Coronary artery (tissue), 2 donors: ENCODE measurements at regions not wholly inside any gene's neighbourhood (a gene's known extent, or its start where the extent isn't known, plus 50 kb on each side); places are given as distances from the start of the nearest gene placed in this dataset.
A peak's percentile ranks its signal among the peaks of the same experiment; 100 is the strongest.

Experiments
- DNase-seq: peaks from one replicate; pipeline ENCODE4 v3.0.0-alpha.2; 2017; ENCODE audit warnings: low spot score
- H3K27ac ChIP-seq, 2 donors: fragments of 200-600 bp; sonication (generic); one replicate each; pipeline ENCODE4 v1.5.1; 2016 to 2019
- H3K4me3 ChIP-seq: fragments of 200-600 bp; sonication (generic); 2 replicates; pipeline ENCODE4 v1.5.1; 2016; ENCODE audit warnings: mild to moderate bottlenecking, moderate library complexity
- TF ChIP-seq, protein P1 (sequence below): fragments of 200-600 bp; sonication (generic); IDR thresholded peaks from one replicate; pipeline ENCODE4 v1.5.1; 2019; ENCODE audit warnings: antibody characterized with exemption

DNA sequence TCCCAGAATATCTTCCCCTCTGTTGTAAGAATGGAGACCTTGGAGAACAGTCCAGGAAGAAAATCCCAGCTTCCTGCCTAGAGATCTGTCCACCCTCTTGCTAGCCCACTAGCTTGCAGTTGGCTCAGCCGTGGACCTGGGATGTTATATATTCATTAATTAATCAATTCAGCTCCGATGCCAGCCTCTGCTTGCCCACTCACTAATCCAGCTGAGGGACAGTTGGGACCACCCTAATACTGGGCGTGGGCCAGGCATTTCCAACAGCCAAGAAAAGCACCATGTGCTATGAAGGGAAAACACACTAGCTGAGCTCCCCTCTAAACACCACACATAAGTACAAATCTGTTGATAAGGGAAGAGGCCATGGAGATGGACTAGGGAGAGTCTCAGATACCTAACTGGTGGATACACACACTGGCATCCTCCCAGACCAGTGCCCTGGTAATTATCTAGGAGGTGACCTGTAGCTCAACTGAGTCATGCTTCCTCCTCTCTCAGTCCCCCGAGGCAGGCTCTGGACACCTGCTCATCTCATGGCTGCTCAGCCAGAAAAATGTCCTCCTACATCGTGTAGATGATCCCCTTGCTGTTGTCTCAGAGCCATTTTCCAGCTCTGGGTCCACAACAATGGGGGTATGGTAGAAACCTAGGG, 78.9 kb downstream of the ANKRD60 start:
- no peak for DNase-seq
- H3K4me3 ChIP-seq, result no peak overlapping the region
- TF ChIP-seq, protein P1, sequence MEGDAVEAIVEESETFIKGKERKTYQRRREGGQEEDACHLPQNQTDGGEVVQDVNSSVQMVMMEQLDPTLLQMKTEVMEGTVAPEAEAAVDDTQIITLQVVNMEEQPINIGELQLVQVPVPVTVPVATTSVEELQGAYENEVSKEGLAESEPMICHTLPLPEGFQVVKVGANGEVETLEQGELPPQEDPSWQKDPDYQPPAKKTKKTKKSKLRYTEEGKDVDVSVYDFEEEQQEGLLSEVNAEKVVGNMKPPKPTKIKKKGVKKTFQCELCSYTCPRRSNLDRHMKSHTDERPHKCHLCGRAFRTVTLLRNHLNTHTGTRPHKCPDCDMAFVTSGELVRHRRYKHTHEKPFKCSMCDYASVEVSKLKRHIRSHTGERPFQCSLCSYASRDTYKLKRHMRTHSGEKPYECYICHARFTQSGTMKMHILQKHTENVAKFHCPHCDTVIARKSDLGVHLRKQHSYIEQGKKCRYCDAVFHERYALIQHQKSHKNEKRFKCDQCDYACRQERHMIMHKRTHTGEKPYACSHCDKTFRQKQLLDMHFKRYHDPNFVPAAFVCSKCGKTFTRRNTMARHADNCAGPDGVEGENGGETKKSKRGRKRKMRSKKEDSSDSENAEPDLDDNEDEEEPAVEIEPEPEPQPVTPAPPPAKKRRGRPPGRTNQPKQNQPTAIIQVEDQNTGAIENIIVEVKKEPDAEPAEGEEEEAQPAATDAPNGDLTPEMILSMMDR, result no peak
- H3K27ac ChIP-seq, result no peak overlapping the region

DNA sequence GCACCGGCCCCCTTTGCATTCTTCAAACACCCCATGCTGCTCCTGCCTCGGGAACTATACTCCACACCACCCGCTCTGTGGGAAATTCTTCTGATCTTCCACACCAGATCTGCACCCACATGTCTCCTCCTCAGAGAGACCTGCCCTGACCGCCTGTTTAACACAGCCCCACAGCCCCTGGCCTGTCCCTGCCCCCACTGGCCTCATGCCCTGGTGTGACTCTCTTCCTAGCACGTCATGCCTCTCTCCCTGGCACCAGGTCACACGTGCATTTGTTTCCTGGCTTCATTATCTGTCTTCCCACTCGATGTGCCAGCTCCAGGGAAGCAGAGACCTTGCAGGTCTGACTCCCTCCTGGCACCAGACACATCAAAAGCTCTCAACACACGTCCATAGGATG, 79.6 kb downstream of the ANKRD60 start:
- DNase-seq, result no peak
- no peak overlapping the region for H3K27ac ChIP-seq
- H3K4me3 ChIP-seq, result no peak overlapping the region
- TF ChIP-seq, protein P1, result no peak

DNA sequence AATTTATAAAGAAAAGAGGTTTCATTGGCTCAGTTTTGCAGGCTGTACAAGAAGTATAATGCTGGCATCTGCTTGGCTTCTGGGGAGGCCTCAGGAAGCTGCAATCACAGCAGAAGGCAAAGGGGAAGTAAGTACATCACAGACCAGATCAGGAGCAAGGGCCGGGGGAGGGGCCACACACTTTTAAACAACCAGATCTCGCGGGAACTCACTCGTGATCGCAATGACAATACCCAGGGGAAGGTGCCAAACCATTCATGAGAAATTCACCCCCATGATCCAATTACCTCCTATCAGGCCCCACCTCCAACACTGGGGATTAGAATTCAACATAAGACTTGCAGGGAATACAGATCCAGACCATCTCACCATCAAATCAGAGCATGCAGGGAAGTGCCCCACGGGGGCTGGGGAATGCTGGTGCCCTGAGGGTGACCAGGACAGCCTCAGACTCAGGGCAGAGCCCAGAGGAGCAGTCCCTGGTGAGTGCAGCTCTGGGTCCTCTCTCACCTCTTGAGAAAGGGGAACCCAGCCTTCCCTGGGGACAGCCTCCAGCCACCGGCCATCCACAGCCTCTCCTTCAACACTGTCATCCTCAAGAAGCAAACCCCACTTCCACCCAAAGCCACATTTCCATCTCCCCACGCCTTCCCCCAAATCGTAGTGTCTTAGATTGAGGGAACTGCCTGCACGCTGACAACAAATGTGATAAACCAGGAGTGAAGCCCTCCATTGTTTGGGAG, 80.7 kb downstream of the ANKRD60 start:
- TF ChIP-seq, protein P1, result no peak
- DNase-seq, result no peak
- H3K27ac ChIP-seq, result peak overlapping the region in 1 of 2 donors; percentile 59
- H3K4me3 ChIP-seq, result no peak overlapping the region

DNA sequence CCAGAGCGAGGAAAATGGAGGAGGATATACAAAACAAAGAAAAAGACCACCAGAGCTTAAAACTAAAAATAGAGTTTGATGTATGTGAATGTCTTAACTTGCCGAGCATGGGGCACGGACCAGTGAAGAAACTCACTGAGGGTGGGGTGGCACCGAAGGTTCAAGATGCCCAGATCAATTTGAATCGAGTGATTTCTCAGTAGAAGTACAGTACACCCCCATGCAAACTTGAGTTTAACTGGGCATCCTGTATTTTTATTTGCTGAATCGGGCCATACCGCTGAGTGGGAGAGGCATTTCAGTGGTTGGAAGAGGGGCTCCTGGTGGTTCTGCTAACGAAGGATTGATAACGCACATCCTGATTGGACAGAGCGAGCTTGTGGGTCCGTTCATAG, 81.7 kb downstream of the ANKRD60 start:
- no peak overlapping the region for H3K4me3 ChIP-seq
- TF ChIP-seq, protein P1, result no peak
- peak; percentile 67 for DNase-seq
- peak overlapping the region; percentile 59 to 90 for H3K27ac ChIP-seq

DNA sequence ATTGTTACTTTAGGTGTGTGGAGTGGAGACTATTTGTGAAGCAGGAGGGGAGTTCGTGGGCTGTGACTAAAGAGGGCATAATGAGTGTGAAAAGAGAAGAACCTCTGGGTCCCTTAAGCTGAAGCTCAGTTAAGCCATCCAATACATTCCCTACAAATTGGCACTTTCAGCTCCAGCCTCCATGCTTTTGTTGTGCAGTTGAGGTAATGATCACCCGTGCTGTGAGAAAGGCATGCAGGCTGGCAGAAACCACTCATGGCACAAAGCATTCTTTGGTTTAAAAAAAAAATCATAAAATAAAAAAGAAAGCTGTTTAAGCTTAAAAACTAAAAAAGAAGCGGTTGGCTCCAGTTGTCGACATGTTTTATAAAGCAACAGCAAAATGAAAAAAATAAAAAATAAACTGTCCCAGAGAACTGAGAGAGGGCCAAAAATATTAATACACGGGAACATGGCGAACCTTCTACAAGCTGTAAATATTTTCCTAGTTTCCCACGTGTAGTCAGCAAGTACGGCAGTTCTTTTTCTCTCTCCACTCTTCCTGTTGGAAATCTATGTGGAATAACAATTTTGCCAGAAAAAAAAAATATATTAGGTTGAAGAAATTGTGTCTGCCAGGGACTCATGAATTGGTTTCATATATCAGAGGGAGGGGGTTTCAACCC, 82.2 kb downstream of the ANKRD60 start:
- peak; percentile 62 for DNase-seq
- Histone ChIP-seq H3K4me3 (peak overlapping the region; percentile 12), H3K27ac (peak overlapping the region; percentile 59 to 96)
- TF ChIP-seq, protein P1, result no peak

DNA sequence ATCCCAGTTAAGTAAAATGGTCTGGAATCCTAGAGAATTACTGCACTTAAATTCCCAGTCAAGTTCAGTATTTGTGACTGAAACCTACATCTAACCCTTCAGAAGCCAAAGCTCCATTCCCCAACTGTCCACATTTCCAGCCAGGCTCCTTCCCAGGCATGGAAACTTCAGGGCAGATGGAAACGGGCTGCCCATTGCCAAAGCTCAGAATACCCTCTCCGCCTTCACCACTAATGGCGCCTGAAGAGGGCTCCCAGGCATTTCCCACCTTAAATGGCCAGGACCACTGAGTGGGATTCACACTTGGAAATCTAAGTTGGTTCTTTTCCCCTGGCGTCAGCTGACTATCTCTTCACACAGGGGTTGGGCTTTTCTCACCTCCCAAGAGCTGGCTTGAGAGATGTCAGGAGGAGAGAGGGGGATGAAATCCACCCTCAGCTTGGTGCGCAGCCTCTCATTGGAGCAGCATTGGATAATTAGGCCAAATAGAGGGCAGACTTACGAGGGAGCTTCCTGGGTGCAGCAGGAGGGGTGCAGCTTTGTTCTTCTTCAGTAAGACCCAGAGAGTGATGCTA, 82.9 kb downstream of the ANKRD60 start:
- peak overlapping the region; percentile 12 for H3K4me3 ChIP-seq
- H3K27ac ChIP-seq, result peak overlapping the region; percentile 59 to 96
- DNase-seq, result peak; percentile 65
- TF ChIP-seq, protein P1, result no peak
